Embryonic facial prominence (tissue), 1 donor: ENCODE measurements at regions not wholly inside any gene's neighbourhood (a gene's known extent, or its start where the extent isn't known, plus 50 kb on each side); places are given as distances from the start of the nearest gene placed in this dataset.

Experiments used
- DNase-seq: peaks from one replicate; pipeline ENCODE4 v3.0.0-alpha.2; 2016; ENCODE audit errors: extremely low spot score

DNA sequence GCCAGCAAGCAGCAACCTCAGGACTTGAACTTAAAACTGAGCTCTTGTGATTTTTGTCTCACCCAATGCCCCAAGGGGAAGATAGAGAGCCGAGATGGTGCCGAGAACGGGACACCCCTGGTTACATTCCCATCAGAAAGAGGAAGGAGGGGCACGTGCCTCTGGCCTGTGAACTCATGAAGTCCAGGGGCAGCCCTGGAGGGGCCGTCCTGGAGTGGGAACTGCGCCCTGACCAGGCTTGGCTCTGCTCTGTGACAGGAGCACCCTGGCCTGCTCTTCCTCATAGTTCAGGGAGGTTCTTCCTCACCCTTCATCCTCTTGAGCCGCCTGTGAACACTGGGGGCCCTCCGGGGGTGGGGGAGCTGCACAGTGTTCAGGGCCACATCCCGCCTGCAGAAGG is 130.3 kb upstream of the FOXF1 start:
- DNase-seq, result no peak

DNA sequence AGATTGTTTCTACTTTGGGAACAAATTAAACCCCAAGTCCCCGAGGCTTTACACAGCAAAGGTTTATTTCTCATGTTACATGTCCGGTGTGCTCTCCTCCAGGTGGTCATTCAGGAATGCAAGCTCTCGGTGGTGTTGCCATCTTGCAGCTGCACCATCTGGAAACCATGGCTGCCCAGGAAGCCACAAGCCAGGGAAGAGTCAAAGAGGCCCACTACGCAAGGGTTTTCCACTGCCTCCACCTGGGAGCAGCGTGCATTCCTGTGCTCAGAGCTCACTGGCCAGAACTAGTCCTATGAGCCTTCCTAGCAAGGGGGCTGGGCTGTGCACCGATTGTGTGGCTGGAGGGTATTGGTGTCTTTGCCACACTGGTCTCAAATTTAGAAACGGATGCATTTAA is 128.8 kb upstream of the FOXF1 start:
- DNase-seq, result no peak

DNA sequence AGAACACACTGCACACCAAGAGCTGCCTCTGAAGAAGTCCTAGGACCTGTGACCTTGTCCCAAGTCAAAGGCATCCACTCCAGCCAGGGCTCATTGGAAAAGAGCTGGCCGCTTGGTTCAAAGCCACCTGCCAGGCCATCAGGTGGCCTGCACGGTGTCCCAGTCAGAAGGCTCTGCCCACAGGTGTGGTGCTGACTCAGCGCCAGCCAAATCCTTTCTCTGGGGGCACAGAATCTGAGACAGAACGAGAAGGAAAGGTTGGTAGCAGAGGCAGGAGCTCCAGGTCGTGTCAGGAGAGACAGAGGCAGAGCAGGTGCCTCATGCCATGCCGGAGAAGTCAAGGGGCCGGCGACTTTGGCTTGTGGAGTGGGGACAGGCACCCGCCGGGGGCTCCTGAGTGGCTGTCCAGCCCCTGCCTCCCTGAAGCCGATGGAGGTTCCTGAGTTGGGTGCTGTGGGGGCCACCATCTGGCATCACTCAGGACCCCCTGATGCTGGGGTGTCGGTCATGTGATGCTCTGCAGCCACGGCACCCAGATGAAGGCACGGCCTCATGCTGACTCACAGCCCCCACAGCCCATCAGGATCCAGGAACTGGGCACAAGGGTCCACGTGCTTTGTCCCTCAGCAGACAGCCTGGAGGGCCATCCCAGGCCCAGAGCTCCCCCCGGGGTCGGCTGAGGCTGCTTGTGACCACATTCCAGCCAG is 128.1 kb upstream of the FOXF1 start:
- DNase-seq, result no peak

DNA sequence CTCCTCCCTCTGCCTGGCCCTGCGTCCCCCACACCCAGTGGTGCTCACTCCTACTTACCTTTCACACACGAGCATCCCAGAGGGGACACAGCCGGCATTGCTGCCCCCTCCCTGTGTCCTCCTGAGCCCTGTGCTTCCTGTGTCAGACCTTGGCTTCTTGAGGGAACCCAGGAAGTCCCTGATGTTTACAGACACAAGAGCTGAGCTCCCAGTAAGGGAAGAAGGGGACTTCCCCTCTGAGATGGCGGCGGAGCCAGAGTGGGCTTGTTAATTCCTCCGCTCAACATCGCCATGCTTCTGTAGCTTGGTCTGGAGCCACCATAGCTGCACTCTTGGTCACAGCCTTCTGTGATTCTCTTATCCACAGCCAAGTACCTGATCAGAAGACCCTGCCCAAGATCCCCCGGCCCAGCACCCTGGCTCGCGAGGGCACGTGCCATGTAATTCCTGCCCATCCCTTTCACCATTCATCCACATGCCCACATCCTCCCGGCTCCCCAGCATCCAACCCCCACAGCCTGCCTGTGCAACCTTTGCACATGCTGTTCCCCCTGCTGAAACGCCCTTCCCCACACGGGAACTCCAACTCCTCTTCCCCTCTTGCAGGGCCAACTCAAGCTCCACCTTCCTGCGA is 127.4 kb upstream of the FOXF1 start:
- no peak for DNase-seq

GRCh38 chr16:86383488-86384262 is 126.7 kb upstream of the FOXF1 start:
- DNase-seq, result no peak

DNA sequence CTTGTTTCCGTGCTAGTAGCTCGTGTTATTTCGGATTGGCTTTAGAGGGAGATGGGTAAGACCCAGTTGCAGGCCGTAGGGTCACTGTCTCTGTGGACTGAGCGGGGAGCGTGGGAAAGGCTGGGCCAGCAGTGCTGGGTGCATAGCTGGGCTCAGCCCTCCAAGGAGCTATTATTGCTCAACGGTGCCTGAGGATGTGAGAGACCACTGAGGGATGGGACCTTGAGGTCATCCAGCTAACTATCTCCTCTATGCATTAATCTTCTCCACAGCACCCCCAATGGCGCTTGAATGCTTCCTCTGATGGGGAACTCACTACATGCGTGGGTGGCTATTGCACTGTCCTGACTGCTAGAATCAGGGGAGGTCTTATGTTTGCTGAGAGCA is 126.1 kb upstream of the FOXF1 start:
- DNase-seq, result no peak

GRCh38 chr16:86384980-86385379 is 125.3 kb upstream of the FOXF1 start:
- no peak for DNase-seq

DNA sequence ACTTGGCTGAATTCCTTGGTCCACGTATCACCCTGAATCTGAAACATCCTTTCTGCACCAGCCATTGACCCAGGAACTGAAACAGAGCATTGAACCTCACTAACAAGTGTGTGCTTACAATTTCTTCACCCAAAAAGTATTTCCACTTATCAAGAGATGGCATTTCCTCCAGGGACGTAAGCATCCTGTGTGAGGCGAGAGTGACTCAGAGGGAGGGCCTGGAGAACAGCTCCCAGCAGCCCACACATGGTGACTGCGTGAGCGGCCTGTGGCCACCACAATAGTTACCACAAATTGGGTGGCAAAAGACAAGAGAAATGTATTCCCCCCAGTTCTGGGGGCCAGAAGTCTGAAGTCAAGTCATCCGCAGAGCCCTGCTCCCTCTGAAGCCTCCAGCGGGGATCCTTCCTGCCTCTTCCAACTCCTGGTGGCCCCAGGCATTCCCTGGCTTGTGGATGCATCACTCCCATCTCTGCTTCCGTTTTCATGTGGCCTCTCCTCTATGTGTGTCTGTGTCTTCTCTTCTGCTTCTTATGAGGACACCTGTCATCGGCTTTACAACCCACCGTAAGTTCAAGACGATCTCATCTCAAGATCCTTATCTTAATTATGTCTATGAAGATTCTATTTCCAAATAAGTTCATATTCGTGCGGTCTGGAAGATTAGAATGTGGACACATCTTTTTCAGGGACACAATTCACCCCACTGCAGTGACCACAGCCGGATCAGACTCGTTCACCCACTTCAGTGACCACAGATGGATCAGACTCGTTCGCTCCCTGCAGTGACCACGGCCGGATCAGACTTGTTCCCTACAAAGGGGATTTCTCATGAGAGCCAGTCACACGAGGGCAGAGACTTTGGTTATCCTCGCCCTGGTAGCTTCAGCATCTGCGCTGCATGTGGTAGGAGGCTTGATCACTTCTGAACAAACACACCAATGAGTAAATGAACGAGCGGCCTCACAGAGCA is 122.6 kb upstream of the FOXF1 start:
- DNase-seq, result no peak

- DNase-seq, result no peak
Measured at GRCh38 chr16:86388976-86389375, 121.4 kb upstream of the FOXF1 start.

- DNase-seq, result no peak
Measured at GRCh38 chr16:86389566-86390328, 120.6 kb upstream of the FOXF1 start.

DNA sequence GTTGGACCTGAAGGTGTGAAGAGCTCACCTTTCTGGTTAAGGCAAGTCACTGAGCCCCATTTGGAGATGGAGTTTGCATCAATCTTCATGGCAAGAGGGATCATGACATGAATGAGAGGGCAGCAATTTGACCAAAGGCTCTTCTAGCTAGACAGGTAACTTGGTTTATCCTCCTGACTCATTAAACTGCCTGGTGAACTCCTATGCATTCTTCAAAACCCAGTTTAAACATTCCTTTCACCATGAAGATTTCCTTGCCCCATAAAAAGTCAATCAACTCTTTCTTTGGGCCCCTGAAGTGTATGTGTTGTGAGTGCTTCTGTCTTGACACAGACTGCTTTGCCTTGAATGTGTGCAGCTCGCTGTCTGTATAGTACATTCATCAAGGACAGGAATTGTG is 120.0 kb upstream of the FOXF1 start:
- DNase-seq, result no peak

- DNase-seq, result no peak
Measured at GRCh38 chr16:86391486-86391885, 118.8 kb upstream of the FOXF1 start.

GRCh38 chr16:86391984-86392383 is 118.3 kb upstream of the FOXF1 start:
- DNase-seq, result no peak

DNA sequence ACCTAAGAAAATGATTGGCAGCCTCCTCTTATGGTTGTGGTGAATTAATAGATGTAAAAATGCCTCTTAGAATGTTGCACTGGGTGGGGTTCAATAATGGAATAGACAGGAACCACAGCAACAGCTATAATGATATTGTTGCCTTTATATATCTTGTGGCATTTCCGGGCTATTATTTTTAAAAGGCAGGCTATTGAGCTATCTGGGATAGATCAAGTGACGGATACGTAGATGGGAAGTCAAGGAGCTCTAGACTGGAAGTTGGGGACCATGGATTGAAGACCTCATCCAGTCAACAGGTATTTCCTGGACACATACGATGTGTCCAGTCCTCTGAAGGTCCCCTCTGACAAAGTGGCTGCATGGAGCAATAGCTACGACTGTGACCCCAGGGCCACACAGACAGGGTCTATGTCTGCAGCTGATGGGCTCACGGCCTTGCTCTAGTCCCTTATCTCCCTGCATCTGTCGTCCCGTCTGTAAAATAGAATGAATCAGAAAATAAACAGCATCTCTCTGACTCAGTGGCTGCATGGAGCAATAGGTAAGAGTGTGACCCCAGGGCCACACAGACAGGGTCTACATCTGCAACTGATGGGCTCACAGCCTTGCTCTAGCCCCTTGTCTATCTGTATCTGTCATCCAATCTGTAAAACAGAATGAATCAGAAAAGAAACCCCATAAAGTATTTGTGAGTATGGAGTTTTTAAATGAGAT is 117.7 kb upstream of the FOXF1 start:
- no peak for DNase-seq

DNA sequence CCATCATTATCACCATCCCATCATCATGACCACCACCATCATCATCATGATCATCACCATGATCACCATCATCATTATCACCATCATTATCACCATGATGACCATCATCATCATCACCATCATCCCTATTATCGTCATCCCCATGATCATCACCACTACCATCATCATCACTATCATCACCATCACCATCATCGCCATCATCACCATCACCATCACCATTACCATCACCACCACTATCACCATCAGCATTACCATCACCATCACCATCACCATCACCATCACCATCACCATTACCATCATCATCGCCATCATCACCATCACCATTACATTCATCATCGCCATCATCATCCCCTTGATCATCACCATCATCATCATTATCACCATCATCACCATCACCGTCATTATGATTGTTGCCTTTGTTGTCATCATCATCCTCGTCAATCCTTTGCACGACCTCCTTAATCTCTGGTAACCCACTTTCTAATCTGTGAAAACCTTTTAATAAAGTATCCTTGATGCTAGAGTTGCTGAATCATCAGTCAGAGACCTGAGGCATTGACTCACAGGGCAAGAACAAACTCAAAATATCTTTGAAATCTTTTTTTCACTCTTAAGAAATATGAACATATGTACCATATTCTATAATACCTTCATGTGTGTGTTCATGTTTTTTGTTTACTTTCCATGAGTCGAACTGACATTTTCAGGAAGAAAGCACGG is 116.3 kb upstream of the FOXF1 start:
- DNase-seq, result no peak

- DNase-seq, result no peak
Measured at GRCh38 chr16:86395477-86395876, 114.8 kb upstream of the FOXF1 start.

DNA sequence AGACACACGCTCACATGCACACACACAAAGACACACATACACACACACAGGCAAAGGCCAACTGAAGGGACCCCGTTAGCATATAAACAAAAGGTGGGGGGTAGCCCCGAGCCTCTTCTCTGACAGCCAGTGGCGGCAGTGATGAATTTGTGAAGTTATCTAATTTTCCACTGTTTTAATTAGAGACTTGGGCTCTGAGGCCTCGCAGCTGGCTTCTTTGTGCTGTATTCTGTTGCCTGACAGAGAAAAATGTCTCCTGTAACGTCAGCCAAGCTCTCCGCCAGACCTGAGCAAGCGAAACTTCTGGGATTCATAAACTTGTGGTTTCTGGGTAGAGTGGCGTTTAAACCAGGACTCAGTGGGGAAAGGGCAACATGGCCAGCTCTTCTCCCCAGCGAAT is 113.9 kb upstream of the FOXF1 start:
- peak; percentile 47 for DNase-seq

GRCh38 chr16:86396901-86397311 is 113.4 kb upstream of the FOXF1 start:
- peak; percentile 27 for DNase-seq

GRCh38 chr16:86398201-86398600 is 112.1 kb upstream of the FOXF1 start:
- no peak for DNase-seq

DNA sequence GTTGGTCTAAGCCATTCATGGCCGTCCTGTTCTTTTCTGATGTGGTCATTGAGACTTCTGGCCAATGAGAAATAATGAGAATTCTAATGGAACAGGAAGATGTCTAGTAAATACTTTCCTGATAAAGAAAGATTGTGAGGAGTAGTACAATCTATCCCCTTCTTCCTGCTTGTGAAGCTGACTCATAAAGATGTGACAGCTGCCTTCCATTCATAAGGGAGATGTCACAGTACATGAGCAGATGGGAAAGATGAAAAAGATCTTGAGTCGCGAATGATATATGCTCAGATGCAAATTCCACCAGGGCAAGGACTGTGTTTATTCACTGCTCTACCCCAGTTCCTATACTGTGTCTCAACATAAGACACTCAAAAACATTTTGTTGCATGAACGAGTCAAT is 111.7 kb upstream of the FOXF1 start:
- DNase-seq, result no peak
